MCF 10A (cell line): ENCODE measurements at regions not wholly inside any gene's neighbourhood (a gene's known extent, or its start where the extent isn't known, plus 50 kb on each side); places are given as distances from the start of the nearest gene placed in this dataset.

Source experiments
- BruUV-seq: library from RNA; stranded (reverse); fragments of 400-500 nt; replicated peaks from 2 replicates; lab custom pipeline; 2021; lab: Mats Ljungman, UMichigan
- CTCF ChIA-PET: fragments of 300-600 bp; sonication (Branson Sonifier 250); formaldehyde crosslinking; extraction: SDS; loops from one replicate; lab custom pipeline; 2021; ENCODE audit warnings: antibody characterized with exemption, inconsistent platforms; lab: Yijun Ruan, JAX
- POLR2A ChIA-PET: fragments of 300-600, 350-650 bp; sonication (Branson Sonifier 250); formaldehyde crosslinking; extraction: SDS; loops from one replicate; lab custom pipeline; 2020; ENCODE audit warnings: antibody characterized with exemption, inconsistent platforms; lab: Yijun Ruan, JAX
- DNase-seq: peaks from one replicate; pipeline ENCODE4 v3.0.0-alpha.2; 2018; ENCODE audit not compliant: unreplicated experiment
- H3K27ac Mint-ChIP-seq: one replicate; pipeline ENCODE4 v1.8.0; 2022; ENCODE audit warnings: mild to moderate bottlenecking, low read depth, mixed read lengths; ENCODE audit not compliant: unreplicated experiment
- H3K27me3 Mint-ChIP-seq: one replicate; pipeline ENCODE4 v1.8.0; 2022; ENCODE audit warnings: mixed read lengths; ENCODE audit not compliant: insufficient read depth, unreplicated experiment
- H3K36me3 Mint-ChIP-seq: one replicate; pipeline ENCODE4 v1.8.0; 2022; ENCODE audit warnings: mild to moderate bottlenecking, moderate library complexity, mixed read lengths; ENCODE audit not compliant: insufficient read depth, unreplicated experiment
- H3K4me1 Mint-ChIP-seq: one replicate; pipeline ENCODE4 v1.8.0; 2022; ENCODE audit warnings: mixed read lengths; ENCODE audit not compliant: insufficient read depth, unreplicated experiment
- H3K4me3 Mint-ChIP-seq: one replicate; pipeline ENCODE4 v1.8.0; 2022; ENCODE audit warnings: mild to moderate bottlenecking, moderate library complexity, mixed read lengths; ENCODE audit not compliant: unreplicated experiment
- H3K9me3 Mint-ChIP-seq: one replicate; pipeline ENCODE4 v1.8.0; 2022; ENCODE audit warnings: mixed read lengths; ENCODE audit not compliant: unreplicated experiment
- intact Hi-C: fragments of 100-400 bp; cut with micrococcal nuclease; formaldehyde crosslinking; loops from 2 replicates; pipeline ENCODE4 v1.14.1; 2022
- TF ChIP-seq, protein P1 (sequence below): fragments of 200-600 bp; IDR thresholded peaks from one replicate; pipeline ENCODE4 v1.8.0; 2022; ENCODE audit warnings: antibody characterized with exemption, mild to moderate bottlenecking; ENCODE audit not compliant: unreplicated experiment

- intact Hi-C loops: no loop called here
- CTCF ChIA-PET: no interaction called here
Observed at GRCh38 chr14:51520087-51520486, 131.6 kb upstream of the FRMD6 start.

DNA sequence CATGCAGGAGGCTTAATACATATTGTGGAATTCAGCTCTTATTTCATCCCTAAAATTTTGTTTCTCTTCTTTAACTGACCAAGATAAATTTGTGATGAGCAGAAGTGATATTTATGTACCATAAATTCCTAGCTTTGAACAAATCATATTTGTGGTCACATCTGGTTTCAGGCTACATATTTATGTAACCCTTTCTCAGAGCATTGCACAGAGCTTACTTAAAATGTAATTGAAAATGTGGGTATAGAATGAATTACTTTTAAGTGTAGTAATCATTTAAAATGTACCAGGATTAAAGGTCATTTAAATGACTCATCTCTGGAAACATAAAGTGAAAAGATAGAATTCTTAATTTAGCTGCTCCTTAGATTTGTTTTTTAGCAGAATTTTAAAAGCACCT lies 129.9 kb upstream of the FRMD6 start:
- TF ChIP-seq, protein P1, sequence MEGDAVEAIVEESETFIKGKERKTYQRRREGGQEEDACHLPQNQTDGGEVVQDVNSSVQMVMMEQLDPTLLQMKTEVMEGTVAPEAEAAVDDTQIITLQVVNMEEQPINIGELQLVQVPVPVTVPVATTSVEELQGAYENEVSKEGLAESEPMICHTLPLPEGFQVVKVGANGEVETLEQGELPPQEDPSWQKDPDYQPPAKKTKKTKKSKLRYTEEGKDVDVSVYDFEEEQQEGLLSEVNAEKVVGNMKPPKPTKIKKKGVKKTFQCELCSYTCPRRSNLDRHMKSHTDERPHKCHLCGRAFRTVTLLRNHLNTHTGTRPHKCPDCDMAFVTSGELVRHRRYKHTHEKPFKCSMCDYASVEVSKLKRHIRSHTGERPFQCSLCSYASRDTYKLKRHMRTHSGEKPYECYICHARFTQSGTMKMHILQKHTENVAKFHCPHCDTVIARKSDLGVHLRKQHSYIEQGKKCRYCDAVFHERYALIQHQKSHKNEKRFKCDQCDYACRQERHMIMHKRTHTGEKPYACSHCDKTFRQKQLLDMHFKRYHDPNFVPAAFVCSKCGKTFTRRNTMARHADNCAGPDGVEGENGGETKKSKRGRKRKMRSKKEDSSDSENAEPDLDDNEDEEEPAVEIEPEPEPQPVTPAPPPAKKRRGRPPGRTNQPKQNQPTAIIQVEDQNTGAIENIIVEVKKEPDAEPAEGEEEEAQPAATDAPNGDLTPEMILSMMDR: no peak
- H3K9me3 Mint-ChIP-seq: no peaks in the 10 kb centered on the region
- no peak overlapping the region for H3K27ac Mint-ChIP-seq
- H3K4me1 Mint-ChIP-seq: peaks cover 25% of the 10 kb centered on the region
- ChIA-PET CTCF (interaction anchor here (0.7 to 0.9 kb wide), 4 partner anchors 15 to 1378 kb away, joined by 3 to 7 read pairs (median 4); no protein-coding TSS in a partner anchor), POLR2A (interaction anchor here (0.7 to 3.5 kb wide), 13 partner anchors 8 to 131 kb away, joined by 3 to 31 read pairs (median 4); no protein-coding TSS in a partner anchor)
- no peaks in the 10 kb centered on the region for H3K27me3 Mint-ChIP-seq
- H3K4me3 Mint-ChIP-seq: no peak overlapping the region
- H3K36me3 Mint-ChIP-seq: peaks cover 5% of the 10 kb centered on the region
- peak; percentile 41 for DNase-seq
- intact Hi-C loops: no loop called here
- no TSS peak for BruUV-seq

More at GRCh38 chr14:51520087-51520486, 131.6 kb upstream of the FRMD6 start:
- H3K4me3 Mint-ChIP-seq: no peak overlapping the region
- no peak overlapping the region for H3K27ac Mint-ChIP-seq
- POLR2A ChIA-PET: interaction anchor here (1.0 to 2.6 kb wide), 3 partner anchors 21 to 225 kb away, joined by 4 to 13 read pairs (median 4); no protein-coding TSS in a partner anchor
- no peaks in the 10 kb centered on the region for H3K9me3 Mint-ChIP-seq
- DNase-seq: peak; percentile 46
- H3K36me3 Mint-ChIP-seq: no peaks in the 10 kb centered on the region
- no TSS peak for BruUV-seq
- peaks cover 20% of the 10 kb centered on the region for H3K4me1 Mint-ChIP-seq
- H3K27me3 Mint-ChIP-seq: no peaks in the 10 kb centered on the region
- TF ChIP-seq, protein P1: no peak

DNA sequence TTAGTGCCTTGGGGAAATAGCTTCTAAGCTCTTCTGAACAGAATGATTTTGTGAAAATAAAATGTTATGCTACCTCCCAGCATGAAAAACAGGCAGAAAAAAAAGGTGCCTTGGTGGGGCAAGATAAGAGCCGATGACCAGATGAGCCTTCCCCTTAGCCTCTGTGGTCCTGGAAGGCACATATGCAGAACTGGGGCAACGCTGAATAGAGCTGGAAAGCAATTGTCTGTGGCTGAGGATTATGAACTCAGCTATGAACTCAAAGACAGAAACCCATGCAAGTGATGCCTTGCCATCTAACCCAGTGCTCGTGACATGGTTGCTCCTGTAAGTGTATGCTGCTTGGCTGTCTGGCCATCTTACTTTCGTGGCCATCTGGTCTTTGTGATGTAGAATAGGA lies 128.5 kb upstream of the FRMD6 start:
- Mint-ChIP-seq H3K9me3 (no peaks in the 10 kb centered on the region), H3K27me3 (no peaks in the 10 kb centered on the region), H3K27ac (no peak overlapping the region), H3K36me3 (peaks cover 6% of the 10 kb centered on the region), H3K4me1 (peaks cover 32% of the 10 kb centered on the region), H3K4me3 (no peak overlapping the region)
- CTCF ChIA-PET: interaction anchor here (0.8 kb wide), 1 partner anchor 13 kb away, joined by 4 read pairs; no protein-coding TSS in a partner anchor
- POLR2A ChIA-PET: interaction anchor here (0.7 to 3.5 kb wide), 4 partner anchors 11 to 34 kb away, joined by 3 to 31 read pairs (median 4); no protein-coding TSS in a partner anchor
- intact Hi-C loops: no loop called here
- DNase-seq: no peak
- TF ChIP-seq, protein P1: no peak
- BruUV-seq: no TSS peak

DNA sequence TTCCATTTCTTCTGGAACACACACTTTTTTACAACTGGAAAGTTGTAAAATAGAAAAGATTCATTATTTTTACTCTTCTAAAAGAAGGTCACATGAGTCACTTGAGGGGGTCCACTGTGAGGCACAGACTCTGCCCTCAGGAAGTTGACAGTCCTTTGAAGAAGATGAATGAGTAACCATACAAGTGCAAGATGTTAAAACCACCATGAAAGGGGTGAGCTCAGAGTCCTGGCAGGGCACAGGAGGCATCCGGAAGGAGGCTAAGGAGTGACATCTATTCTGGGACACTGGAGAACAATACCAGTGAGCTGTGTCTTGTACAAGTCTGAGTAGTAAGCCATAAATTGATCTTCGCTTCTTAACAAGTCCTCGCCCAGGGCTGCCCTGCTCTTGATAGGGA lies 126.0 kb upstream of the FRMD6 start:
- Mint-ChIP-seq H3K36me3 (peaks cover 6% of the 10 kb centered on the region), H3K27ac (no peak overlapping the region), H3K4me3 (no peak overlapping the region), H3K4me1 (peaks cover 21% of the 10 kb centered on the region), H3K27me3 (no peaks in the 10 kb centered on the region), H3K9me3 (no peaks in the 10 kb centered on the region)
- DNase-seq: no peak
- ChIA-PET CTCF (interaction anchor here (0.6 kb wide), 2 partner anchors 29 to 224 kb away, joined by 3 read pairs; no protein-coding TSS in a partner anchor), POLR2A (interaction anchor here (0.7 kb wide), 1 partner anchor 9 kb away, joined by 3 read pairs; no protein-coding TSS in a partner anchor)
- intact Hi-C loops: no loop called here
- TF ChIP-seq, protein P1: no peak
- no TSS peak for BruUV-seq
